Upper lobe of left lung (tissue), 4 donors: ENCODE measurements at regions not wholly inside any gene's neighbourhood (a gene's known extent, or its start where the extent isn't known, plus 50 kb on each side); places are given as distances from the start of the nearest gene placed in this dataset.

ENCODE experiments used
- POLR2AphosphoS5 ChIP-seq, 2 donors: sonication (generic); formaldehyde crosslinking; IDR thresholded peaks; one replicate each; pipeline ENCODE4 v1.5.1; 2017; ENCODE audit warnings: antibody characterized with exemption in 2 of 2
- TF ChIP-seq, protein P1 (sequence below), 6 experiments: fragments of 450-650 bp in 4 of 6; fragments of 200-600 bp in 2 of 6; sonication (generic) in 2 of 6; IDR thresholded peaks; one replicate each; pipeline ENCODE4 v1.5.1; 2016 to 2019; ENCODE audit warnings: antibody characterized with exemption in 6 of 6

GRCh38 chr14:86761611-86762010, 1231.4 kb downstream of the GALC start:
- TF ChIP-seq POLR2AphosphoS5 (IDR thresholded peaks at IDR 0.05): no peak
- TF ChIP-seq, protein P1, sequence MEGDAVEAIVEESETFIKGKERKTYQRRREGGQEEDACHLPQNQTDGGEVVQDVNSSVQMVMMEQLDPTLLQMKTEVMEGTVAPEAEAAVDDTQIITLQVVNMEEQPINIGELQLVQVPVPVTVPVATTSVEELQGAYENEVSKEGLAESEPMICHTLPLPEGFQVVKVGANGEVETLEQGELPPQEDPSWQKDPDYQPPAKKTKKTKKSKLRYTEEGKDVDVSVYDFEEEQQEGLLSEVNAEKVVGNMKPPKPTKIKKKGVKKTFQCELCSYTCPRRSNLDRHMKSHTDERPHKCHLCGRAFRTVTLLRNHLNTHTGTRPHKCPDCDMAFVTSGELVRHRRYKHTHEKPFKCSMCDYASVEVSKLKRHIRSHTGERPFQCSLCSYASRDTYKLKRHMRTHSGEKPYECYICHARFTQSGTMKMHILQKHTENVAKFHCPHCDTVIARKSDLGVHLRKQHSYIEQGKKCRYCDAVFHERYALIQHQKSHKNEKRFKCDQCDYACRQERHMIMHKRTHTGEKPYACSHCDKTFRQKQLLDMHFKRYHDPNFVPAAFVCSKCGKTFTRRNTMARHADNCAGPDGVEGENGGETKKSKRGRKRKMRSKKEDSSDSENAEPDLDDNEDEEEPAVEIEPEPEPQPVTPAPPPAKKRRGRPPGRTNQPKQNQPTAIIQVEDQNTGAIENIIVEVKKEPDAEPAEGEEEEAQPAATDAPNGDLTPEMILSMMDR (IDR thresholded peaks at IDR 0.05): no peak
